PFSK-1 (cell line): ENCODE measurements at regions not wholly inside any gene's neighbourhood (a gene's known extent, or its start where the extent isn't known, plus 50 kb on each side); places are given as distances from the start of the nearest gene placed in this dataset.

Experiments used
- FOXP2 ChIP-seq: optimal IDR thresholded peaks from 2 replicates; pipeline ENCODE3; 2011; ENCODE audit warnings: borderline replicate concordance, control low read depth, inconsistent platforms; ENCODE audit not compliant: insufficient read depth; ENCODE audit errors: extremely low read length, extremely low read depth
- POLR2AphosphoS5 ChIP-seq: IDR thresholded peaks from 2 replicates; pipeline ENCODE4 v1.6.1; 2012; ENCODE audit warnings: low read depth, mild to moderate bottlenecking, control low read depth, low read length, moderate library complexity
- REST ChIP-seq, 2 experiments: IDR thresholded peaks; 2 replicates each; pipeline versions ENCODE4 v1.6.1 to v1.8.0; 2011 to 2012; ENCODE audit warnings: low read depth in 2 of 2, low read length in 2 of 2, control low read depth in 1 of 2, inconsistent platforms in 1 of 2, mild to moderate bottlenecking in 1 of 2, moderate library complexity in 1 of 2; ENCODE audit not compliant: insufficient read depth in 1 of 2
- SIN3A ChIP-seq: IDR thresholded peaks from 2 replicates; pipeline ENCODE4 v1.6.1; 2012; ENCODE audit warnings: mild to moderate bottlenecking, low read length, moderate library complexity, borderline replicate concordance; ENCODE audit not compliant: insufficient read depth
- TAF1 ChIP-seq: IDR thresholded peaks from 2 replicates; pipeline ENCODE4 v1.6.1; 2012; ENCODE audit warnings: low read length, control low read depth, borderline replicate concordance; ENCODE audit not compliant: insufficient read depth

GRCh38 chr20:47851774-47852173 is 66.5 kb upstream of the SULF2 start:
- no peak for TF ChIP-seq SIN3A
- TF ChIP-seq POLR2AphosphoS5: no peak
- TF ChIP-seq REST (IDR thresholded peaks at IDR 0.05; ENCODE audit: insufficient read depth in 1 of 2, low read depth in 2 of 2, low read length in 2 of 2): no peak
- no peak for TF ChIP-seq TAF1
- no peak for TF ChIP-seq FOXP2

GRCh38 chr20:47850146-47850545 is 64.9 kb upstream of the SULF2 start:
- TF ChIP-seq FOXP2: no peak
- TF ChIP-seq POLR2AphosphoS5: no peak
- TF ChIP-seq TAF1: no peak
- no peak for TF ChIP-seq SIN3A
- no peak for TF ChIP-seq REST (IDR thresholded peaks at IDR 0.05; ENCODE audit: insufficient read depth in 1 of 2, low read depth in 2 of 2, low read length in 2 of 2)

GRCh38 chr20:47849596-47849995 is 64.3 kb upstream of the SULF2 start:
- TF ChIP-seq SIN3A (no peak), FOXP2 (no peak), TAF1 (no peak), POLR2AphosphoS5 (no peak), REST (IDR thresholded peaks at IDR 0.05; ENCODE audit: insufficient read depth in 1 of 2, low read depth in 2 of 2, low read length in 2 of 2) (no peak)

GRCh38 chr20:47849006-47849405 is 63.7 kb upstream of the SULF2 start:
- TF ChIP-seq FOXP2: no peak

- TF ChIP-seq REST (IDR thresholded peaks at IDR 0.05; ENCODE audit: insufficient read depth in 1 of 2, low read depth in 2 of 2, low read length in 2 of 2) (no peak), FOXP2 (no peak), TAF1 (no peak), POLR2AphosphoS5 (no peak), SIN3A (no peak)
Measured at GRCh38 chr20:47847884-47848485, 62.7 kb upstream of the SULF2 start.
